NCI-H460 (cell line): ENCODE measurements at regions not wholly inside any gene's neighbourhood (a gene's known extent, or its start where the extent isn't known, plus 50 kb on each side); places are given as distances from the start of the nearest gene placed in this dataset.
A peak's percentile ranks its signal among the peaks of the same experiment; 100 is the strongest.
"Not testable (repeated sequence)": the region's sequence is repeated elsewhere in the genome, so short reads cannot be mapped to it uniquely, and the experiment has no call there.

Experiments
- DNase-seq: peaks from one replicate; pipeline ENCODE4 v3.0.0-alpha.2; 2016; ENCODE audit warnings: low read depth; ENCODE audit errors: extremely low read depth

GRCh38 chr9:39463696-39464095 is 108.2 kb downstream of the SPATA31A1 start:
- not testable (repeated sequence) for DNase-seq

GRCh38 chr9:39464122-39464777 is 108.8 kb downstream of the SPATA31A1 start:
- peak; percentile 71 for DNase-seq

DNA sequence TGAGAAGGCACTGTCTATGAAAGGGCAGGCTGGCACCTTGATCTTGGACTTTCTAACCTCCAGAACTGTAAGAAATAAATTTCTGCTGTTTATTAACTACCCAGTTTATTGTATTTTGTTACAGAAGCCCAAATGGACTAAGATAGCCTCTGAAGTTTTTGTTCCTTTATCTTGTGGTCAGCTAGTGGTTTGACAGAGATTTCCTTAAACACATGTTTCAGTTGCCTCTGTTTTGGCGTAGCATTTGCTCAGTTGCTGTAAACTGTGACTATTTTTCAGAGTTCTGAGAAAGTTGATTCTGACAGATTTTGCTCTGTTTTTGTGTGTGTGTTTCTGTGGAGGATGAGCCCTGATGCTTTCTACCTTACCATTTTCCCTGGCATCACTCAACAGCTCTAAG is 119.0 kb downstream of the SPATA31A1 start:
- DNase-seq: not testable (repeated sequence)

GRCh38 chr9:39483073-39483472 is 127.6 kb downstream of the SPATA31A1 start:
- not testable (repeated sequence) for DNase-seq

DNA sequence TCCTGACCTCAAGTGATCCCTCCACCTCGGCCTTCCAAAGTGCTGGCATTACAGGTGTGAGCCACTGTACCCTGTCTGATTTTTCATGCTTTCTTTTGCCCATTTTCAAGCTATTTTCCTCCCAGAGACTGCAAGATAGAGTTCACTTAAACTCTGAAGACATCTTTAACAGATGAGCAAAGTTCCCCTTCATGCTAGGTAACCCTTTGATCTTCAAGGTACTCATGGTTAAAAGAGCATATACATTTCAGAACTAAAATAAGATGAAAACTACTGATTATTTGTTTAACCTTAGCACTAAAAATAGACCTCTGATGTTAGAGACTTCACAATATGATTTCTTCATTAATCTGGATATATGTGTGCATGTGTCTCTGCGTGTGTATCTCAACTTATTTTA is 128.4 kb downstream of the SPATA31A1 start:
- not testable (repeated sequence) for DNase-seq

DNA sequence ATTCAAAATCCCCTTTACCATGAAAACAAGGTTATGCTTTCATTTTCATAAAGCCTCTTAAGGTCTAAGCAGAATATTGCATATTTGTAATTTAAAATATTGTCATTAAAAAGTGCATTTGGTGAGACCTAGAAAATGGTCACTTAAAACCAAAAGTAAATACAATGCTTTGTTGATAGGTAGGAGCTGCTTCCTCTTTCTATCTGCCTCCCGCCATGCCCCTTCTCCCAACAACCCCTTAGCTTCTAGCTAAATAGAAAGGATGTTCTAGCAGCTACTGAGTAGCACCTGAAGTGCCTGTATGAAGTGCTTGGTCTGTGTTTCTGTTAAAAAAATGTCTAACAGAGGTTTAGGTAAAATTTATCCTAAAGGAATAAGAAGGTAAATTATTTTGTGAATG is 128.8 kb downstream of the SPATA31A1 start:
- not testable (repeated sequence) for DNase-seq

- DNase-seq: not testable (repeated sequence)
These were observed 132.0 kb downstream of the SPATA31A1 start for GRCh38 chr9:39487477-39487876.

GRCh38 chr9:39496248-39496647 is 140.8 kb downstream of the SPATA31A1 start:
- not testable (repeated sequence) for DNase-seq

DNA sequence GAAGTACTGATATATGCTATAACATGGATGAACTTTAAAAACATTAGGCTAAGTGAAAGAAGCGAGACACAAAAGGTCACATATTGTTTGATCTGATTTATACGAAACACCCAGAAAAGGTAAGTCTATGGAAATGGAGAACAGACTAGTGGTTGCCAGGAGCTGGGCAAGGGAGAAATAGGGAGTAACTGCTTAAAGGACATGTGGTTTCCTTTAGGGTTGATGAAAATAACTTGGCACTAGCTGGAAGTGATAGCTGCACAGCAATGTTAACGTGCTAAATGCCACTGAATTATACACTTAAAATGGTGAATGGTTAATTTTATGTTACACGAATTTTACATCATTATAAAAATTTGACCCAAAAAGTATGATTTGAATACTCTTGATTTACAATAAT is 147.7 kb downstream of the SPATA31A1 start:
- DNase-seq: not testable (repeated sequence)

- not testable (repeated sequence) for DNase-seq
These were observed 172.0 kb downstream of the SPATA31A1 start for GRCh38 chr9:39527387-39528029.

- DNase-seq: not testable (repeated sequence)
These were observed 177.1 kb downstream of the SPATA31A1 start for GRCh38 chr9:39532597-39532996.

- not testable (repeated sequence) for DNase-seq
These were observed 177.7 kb downstream of the SPATA31A1 start for GRCh38 chr9:39533001-39533762.

GRCh38 chr9:39533763-39534548 is 178.5 kb downstream of the SPATA31A1 start:
- not testable (repeated sequence) for DNase-seq

GRCh38 chr9:39534897-39535296 is 179.4 kb downstream of the SPATA31A1 start:
- DNase-seq: not testable (repeated sequence)

DNA sequence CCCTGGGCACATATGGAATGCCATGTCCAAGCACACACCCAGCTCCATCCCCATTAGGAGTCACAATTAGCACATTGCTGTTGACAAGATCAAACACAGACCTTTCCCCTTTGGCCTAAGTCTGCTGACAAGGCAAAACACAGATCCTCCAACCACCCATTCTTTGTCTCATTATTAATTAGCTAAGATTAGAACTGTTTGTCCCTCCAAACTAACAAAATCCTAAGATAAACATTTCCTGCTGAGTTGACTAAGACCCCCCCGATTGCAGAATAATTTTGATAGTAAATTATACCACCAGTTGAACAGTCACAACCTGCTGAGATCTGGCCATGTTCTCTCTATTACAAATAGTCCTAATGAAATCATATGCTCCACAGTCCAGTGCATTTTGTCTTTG is 186.7 kb downstream of the SPATA31A1 start:
- DNase-seq: not testable (repeated sequence)

GRCh38 chr9:39545079-39545478 is 189.6 kb downstream of the SPATA31A1 start:
- not testable (repeated sequence) for DNase-seq

DNA sequence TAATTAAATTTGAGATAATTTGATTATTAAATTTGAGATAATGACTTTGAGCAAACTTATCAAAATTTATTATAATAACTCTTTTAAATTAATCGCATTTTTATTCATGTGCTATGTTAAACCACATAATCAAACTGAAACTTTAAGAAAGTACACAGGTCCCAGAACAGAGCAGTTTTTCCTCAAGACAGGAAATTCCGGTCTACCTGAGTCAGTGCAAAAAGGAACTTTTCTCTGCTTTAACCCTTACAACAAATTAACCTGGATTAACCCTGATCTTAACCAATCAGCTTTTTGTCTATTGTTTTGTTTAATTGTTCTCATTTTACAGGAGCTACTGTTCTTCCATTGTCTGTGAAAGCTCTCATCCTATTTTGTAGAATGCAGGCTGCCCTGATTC is 195.1 kb downstream of the SPATA31A1 start:
- DNase-seq: not testable (repeated sequence)

GRCh38 chr9:39551544-39551943 is 196.1 kb downstream of the SPATA31A1 start:
- DNase-seq: not testable (repeated sequence)

DNA sequence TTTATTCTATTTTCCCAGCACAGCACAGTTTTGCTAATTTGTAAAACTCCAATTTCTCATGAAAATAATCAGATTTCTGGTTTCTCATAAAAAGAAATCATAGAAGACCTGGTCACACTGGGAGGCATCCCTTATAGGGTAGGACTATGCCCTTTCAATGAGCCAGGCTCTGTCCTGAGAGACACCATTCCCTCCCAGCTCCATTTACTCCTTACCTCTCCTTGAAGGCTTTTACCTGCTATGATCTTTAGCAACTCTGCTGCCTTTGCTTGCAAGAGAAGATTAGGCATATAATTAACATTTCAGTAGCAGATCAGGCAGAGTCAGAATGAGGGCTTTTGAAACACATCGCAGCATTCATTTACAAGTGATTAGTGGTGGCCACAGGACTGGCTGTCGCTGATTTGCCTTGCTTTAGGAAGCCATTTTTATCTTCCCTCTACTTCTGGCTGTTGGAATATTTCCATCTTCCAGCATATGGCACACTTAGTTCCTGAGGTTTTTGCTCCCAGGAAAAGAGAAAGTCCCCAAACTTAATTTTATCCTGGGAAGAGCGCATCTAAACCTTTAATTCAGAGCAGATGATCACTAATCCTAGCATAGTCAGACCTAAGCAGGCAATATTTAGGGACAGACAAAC is 196.9 kb downstream of the SPATA31A1 start:
- not testable (repeated sequence) for DNase-seq

DNA sequence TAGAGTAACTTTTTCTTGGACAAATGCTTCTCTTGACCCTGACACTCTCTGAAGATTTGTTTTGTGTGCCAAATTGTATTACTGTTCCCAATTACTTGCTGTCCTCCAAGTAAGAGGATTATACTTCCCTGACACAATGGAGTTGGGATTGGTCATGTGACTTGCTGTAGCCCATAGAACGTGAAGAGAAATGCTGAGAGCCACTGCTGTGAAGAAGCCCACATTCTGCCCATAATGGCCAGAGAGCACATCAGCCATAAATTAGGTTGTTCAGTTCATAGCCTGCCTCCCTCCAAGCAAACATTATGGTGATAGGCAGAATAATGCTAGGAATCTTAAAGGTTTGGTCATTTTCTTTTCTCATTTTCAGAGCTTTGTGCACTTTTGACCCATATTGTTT is 198.9 kb downstream of the SPATA31A1 start:
- not testable (repeated sequence) for DNase-seq
